ENCODE measurements at regions not wholly inside any gene's neighbourhood (a gene's known extent, or its start where the extent isn't known, plus 50 kb on each side); places are given as distances from the start of the nearest gene placed in this dataset.

DNA sequence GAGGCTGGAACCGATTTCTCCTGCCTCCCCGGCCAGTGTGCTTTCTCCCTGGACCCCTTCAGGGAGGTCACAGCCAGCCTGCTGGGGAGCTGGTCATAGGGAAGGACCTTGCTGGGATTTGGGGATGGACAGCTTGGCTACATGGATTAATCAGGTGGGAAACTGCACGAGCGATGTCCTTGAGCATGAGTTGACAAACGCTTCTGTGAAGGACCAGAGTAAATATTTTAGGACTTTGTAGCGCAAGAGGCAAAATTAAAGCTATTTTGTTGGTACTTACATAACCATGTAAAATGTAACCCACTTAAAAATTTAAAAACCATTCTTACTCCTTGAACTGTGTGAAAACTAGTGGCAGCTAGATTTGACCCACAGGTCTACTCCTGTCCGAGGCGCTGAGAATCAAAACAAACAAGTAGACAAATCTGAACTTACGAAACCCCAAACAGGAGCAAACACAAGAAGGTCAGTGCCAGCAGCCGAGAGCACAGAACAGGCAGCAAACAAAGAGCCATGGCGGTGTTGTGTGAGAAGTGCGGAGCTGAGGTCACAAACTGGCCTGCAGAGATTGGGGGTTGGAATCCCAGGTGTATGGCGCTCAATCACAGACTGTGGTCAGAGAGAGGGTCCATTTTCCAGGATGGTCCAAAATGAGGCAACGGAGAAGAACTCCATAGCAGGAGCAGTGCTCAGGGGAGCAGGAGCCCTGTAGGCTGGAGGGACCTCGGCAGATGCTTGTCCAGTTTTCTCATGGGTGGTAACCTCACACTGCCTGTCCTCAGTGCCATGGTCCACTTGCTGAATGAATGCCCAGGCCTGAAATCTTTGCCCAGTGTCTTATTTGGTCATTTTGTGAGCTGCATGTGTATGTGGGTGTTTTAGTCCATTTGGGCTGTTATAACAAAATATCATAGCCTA, 79.2 kb upstream of the CLMN start:
- Histone ChIP-seq H3K27me3 (ENCODE audit: insufficient read depth, low read length) (no peaks in the 10 kb centered on the region), H3K4me1 (ENCODE audit: control insufficient read depth, insufficient read depth, low read length, unreplicated experiment) (no peaks in the 10 kb centered on the region), H3K4me3 (ENCODE audit: low read depth, low read length) (no peak overlapping the region), H3K36me3 (ENCODE audit: insufficient read depth, low read length) (no peaks in the 10 kb centered on the region), H3K79me2 (ENCODE audit: control insufficient read depth, insufficient read depth, low read length, unreplicated experiment) (no peaks in the 10 kb centered on the region), H3K27ac (ENCODE audit: low read depth, low read length) (no peak overlapping the region), H2AFZ (ENCODE audit: low read length, unreplicated experiment) (no peak overlapping the region)

DNA sequence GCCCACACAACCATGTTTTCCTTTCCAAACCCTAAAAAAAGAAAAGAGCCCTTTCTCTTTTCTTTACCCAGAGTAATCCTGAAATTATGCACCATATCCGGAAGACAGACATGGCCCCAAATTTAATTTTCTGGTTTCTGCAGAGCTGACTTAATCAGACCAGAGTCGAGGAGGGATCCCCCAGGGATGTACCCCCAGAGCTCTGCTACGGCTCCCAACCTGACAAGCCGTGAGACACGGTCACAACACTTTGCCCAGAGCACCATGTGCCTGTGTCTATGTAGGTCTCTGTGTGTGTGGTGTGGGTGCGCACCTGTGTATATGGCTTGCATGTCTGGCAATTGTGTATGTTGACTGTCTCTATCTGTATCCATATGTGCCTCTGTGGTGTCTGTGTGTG, 77.6 kb upstream of the CLMN start:
- no peak overlapping the region for H3K4me3 ChIP-seq (ENCODE audit: low read depth, low read length)
- H2AFZ ChIP-seq (ENCODE audit: low read length, unreplicated experiment): no peak overlapping the region
- no peak overlapping the region for H3K27ac ChIP-seq (ENCODE audit: low read depth, low read length)
- no peaks in the 10 kb centered on the region for H3K36me3 ChIP-seq (ENCODE audit: insufficient read depth, low read length)
- no peaks in the 10 kb centered on the region for H3K79me2 ChIP-seq (ENCODE audit: control insufficient read depth, insufficient read depth, low read length, unreplicated experiment)
- no peaks in the 10 kb centered on the region for H3K27me3 ChIP-seq (ENCODE audit: insufficient read depth, low read length)
- no peaks in the 10 kb centered on the region for H3K4me1 ChIP-seq (ENCODE audit: control insufficient read depth, insufficient read depth, low read length, unreplicated experiment)

DNA sequence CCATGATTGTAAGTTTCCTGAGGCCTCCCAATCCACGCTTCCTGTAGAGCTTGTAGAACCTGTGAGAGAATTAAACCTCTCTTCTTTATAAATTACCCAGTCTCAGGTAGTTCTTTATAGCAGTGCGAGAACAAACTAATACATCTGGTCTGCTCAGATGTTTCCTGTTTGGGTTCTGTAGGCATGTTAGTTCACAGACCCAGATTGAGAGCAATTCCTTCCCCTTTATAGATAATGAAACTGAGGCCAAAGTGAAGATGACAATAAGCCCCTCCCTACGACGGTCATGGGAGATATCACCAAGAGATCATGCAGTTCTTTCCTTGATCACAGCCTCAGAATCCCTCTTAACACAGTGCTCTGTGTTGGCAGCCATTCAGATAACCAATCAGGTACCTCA, 76.5 kb upstream of the CLMN start:
- no peak overlapping the region for H2AFZ ChIP-seq (ENCODE audit: low read length, unreplicated experiment)
- no peaks in the 10 kb centered on the region for H3K36me3 ChIP-seq (ENCODE audit: insufficient read depth, low read length)
- no peak overlapping the region for H3K4me3 ChIP-seq (ENCODE audit: low read depth, low read length)
- no peak overlapping the region for H3K27ac ChIP-seq (ENCODE audit: low read depth, low read length)
- H3K27me3 ChIP-seq (ENCODE audit: insufficient read depth, low read length): no peaks in the 10 kb centered on the region
- no peaks in the 10 kb centered on the region for H3K79me2 ChIP-seq (ENCODE audit: control insufficient read depth, insufficient read depth, low read length, unreplicated experiment)
- H3K4me1 ChIP-seq (ENCODE audit: control insufficient read depth, insufficient read depth, low read length, unreplicated experiment): no peaks in the 10 kb centered on the region

DNA sequence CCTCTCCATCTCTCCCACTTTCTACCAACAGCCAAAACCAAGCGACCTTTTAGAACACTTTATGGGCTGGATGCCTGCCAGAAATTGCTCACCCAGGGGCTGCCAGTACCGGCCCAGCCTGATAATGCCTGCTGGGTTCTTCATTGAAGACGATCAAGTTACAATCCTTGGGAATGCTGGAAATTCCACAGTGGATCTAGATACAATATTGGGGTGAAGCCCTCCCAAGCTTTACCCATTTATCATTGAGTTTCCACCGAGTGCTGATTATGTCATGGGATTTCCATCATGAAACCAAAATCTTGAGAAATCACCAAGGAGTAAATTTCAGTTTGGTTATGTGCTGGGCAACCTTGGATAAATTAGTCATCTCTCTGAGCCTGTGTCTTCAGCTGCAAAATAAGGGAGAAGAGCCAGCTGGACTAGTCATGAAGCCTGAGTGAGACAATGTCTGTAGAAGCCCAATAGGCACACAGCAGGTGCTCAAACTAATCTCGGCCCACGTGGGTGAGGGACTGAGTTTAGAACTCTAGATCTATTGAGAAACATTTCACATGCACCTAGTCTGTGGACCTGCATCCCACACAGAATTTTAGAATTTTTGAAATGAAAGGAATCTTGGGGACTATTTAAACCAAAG, 75.5 kb upstream of the CLMN start:
- no peaks in the 10 kb centered on the region for H3K36me3 ChIP-seq (ENCODE audit: insufficient read depth, low read length)
- H3K27me3 ChIP-seq (ENCODE audit: insufficient read depth, low read length): no peaks in the 10 kb centered on the region
- peaks cover 1% of the 10 kb centered on the region for H3K4me1 ChIP-seq (ENCODE audit: control insufficient read depth, insufficient read depth, low read length, unreplicated experiment)
- H3K79me2 ChIP-seq (ENCODE audit: control insufficient read depth, insufficient read depth, low read length, unreplicated experiment): no peaks in the 10 kb centered on the region
- H3K27ac ChIP-seq (ENCODE audit: low read depth, low read length): peak overlapping the region; percentile 15; the same call in 1 of the 2 replicates
- no peak overlapping the region for H3K4me3 ChIP-seq (ENCODE audit: low read depth, low read length)
- no peak overlapping the region for H2AFZ ChIP-seq (ENCODE audit: low read length, unreplicated experiment)

DNA sequence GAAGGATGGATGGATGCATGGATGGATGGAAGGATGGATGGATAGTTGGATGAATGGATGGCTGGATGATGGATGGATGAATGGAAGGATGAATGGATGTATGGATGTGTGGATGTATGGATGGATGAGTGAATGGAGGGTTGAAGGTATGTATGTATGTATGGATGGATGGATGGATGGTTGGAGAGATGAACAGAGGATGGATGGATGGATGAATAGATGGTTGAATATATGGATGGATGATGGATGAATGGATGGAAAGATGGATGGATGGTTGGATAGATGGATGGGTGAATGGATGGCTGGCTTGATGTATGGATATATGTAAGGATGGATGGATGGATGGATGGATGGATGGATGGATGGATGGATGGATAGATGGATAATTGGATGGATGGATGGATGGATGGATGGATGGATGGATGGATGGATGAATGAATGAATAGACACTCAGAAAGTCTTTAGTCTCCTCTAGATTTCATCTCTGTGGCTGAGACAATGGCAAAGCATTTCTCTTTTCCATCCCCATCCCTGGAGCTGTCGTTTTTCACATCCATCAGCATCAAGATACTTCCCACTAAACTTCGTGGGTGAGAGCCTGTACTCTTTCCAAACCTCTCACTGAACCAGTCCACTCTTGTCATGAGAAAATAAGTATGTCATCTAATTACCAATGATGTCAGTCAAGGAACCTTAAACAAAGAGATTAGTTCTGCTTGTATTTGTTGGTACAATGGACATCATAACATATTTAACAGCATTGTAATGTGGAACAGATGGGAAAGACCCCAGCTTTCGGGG, 74.8 kb upstream of the CLMN start:
- Histone ChIP-seq H3K27me3 (ENCODE audit: insufficient read depth, low read length) (no peaks in the 10 kb centered on the region), H2AFZ (ENCODE audit: low read length, unreplicated experiment) (no peak overlapping the region), H3K79me2 (ENCODE audit: control insufficient read depth, insufficient read depth, low read length, unreplicated experiment) (no peaks in the 10 kb centered on the region), H3K4me3 (ENCODE audit: low read depth, low read length) (no peak overlapping the region), H3K36me3 (ENCODE audit: insufficient read depth, low read length) (no peaks in the 10 kb centered on the region), H3K27ac (ENCODE audit: low read depth, low read length) (peak overlapping the region; percentile 15; the same call in 1 of the 2 replicates), H3K4me1 (ENCODE audit: control insufficient read depth, insufficient read depth, low read length, unreplicated experiment) (peaks cover 8% of the 10 kb centered on the region)

DNA sequence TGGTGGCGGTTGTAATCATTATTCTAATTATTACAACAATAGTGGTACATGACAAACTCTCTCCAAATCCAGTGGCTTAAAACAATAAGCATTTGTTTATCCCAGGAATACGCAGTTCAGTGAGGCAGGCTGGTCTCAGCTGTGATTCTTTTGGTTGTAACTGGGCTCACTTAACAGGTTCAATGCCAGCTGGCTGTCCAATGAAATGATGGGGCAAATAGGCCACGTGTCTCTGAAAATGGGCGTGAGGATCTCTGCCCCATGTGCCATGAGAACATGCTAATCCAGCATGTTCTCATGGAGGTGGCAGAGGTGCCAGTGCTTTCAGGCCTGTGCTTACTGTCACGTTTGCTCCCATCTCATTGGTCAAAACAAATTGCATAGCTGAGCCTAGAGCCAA, 73.1 kb upstream of the CLMN start:
- Histone ChIP-seq H2AFZ (ENCODE audit: low read length, unreplicated experiment) (no peak overlapping the region), H3K27ac (ENCODE audit: low read depth, low read length) (no peak overlapping the region), H3K4me1 (ENCODE audit: control insufficient read depth, insufficient read depth, low read length, unreplicated experiment) (peaks cover 25% of the 10 kb centered on the region), H3K36me3 (ENCODE audit: insufficient read depth, low read length) (no peaks in the 10 kb centered on the region), H3K27me3 (ENCODE audit: insufficient read depth, low read length) (no peaks in the 10 kb centered on the region), H3K79me2 (ENCODE audit: control insufficient read depth, insufficient read depth, low read length, unreplicated experiment) (no peaks in the 10 kb centered on the region), H3K4me3 (ENCODE audit: low read depth, low read length) (no peak overlapping the region)

DNA sequence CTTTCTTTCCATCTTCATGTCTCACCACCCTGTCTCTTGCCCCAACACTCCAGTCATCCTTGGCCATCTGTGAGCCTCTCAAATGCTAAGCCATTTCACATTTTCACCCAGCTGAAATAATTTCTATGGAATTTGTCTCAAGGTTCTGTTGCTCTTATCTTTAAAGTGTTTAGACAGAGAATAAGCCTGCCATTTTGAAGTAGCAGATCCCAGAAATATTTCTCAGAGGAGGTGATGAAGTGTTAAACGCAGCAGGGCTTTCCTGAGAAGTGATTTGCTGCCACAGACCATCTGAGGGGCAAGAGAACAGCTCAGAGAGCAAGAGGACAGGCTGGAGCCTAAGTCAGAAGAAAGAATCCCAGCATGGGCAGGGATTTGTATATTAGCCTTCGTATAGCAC, 71.6 kb upstream of the CLMN start:
- Histone ChIP-seq H3K4me1 (ENCODE audit: control insufficient read depth, insufficient read depth, low read length, unreplicated experiment) (peaks cover 32% of the 10 kb centered on the region), H3K36me3 (ENCODE audit: insufficient read depth, low read length) (no peaks in the 10 kb centered on the region), H3K27me3 (ENCODE audit: insufficient read depth, low read length) (no peaks in the 10 kb centered on the region), H3K79me2 (ENCODE audit: control insufficient read depth, insufficient read depth, low read length, unreplicated experiment) (no peaks in the 10 kb centered on the region), H2AFZ (ENCODE audit: low read length, unreplicated experiment) (no peak overlapping the region), H3K4me3 (ENCODE audit: low read depth, low read length) (no peak overlapping the region), H3K27ac (ENCODE audit: low read depth, low read length) (no peak overlapping the region)

DNA sequence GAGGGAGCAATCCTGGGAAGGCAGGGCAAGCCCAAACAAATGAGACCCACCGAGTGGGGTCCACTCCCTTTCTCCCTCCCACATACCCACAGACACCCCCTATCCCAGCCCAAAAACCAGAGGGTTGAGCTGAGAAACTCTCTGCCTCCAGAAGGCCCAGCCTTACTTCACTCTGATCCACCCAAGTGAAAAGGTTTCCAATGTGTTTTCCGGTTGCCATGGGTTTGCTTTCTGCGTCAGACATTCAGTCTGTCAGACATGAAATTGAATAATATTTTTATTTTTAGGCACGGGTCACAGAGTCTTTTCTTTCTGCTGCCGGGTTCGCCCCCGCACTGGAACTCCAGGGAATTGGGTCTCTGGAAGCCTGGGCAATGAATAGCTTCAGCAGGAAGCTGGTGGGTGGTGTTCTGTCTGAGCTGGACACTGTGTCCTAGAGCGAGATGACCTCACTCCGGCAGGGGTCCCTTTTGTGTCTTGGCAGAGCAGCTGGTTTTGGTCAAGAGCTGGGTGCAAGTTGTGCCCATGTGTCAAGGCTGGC, 69.8 kb upstream of the CLMN start:
- Histone ChIP-seq H3K27me3 (ENCODE audit: insufficient read depth, low read length) (no peaks in the 10 kb centered on the region), H3K27ac (ENCODE audit: low read depth, low read length) (peak overlapping the region; percentile 97), H3K4me3 (ENCODE audit: low read depth, low read length) (no peak overlapping the region), H3K36me3 (ENCODE audit: insufficient read depth, low read length) (no peaks in the 10 kb centered on the region), H2AFZ (ENCODE audit: low read length, unreplicated experiment) (no peak overlapping the region), H3K79me2 (ENCODE audit: control insufficient read depth, insufficient read depth, low read length, unreplicated experiment) (no peaks in the 10 kb centered on the region), H3K4me1 (ENCODE audit: control insufficient read depth, insufficient read depth, low read length, unreplicated experiment) (peaks cover 32% of the 10 kb centered on the region)

DNA sequence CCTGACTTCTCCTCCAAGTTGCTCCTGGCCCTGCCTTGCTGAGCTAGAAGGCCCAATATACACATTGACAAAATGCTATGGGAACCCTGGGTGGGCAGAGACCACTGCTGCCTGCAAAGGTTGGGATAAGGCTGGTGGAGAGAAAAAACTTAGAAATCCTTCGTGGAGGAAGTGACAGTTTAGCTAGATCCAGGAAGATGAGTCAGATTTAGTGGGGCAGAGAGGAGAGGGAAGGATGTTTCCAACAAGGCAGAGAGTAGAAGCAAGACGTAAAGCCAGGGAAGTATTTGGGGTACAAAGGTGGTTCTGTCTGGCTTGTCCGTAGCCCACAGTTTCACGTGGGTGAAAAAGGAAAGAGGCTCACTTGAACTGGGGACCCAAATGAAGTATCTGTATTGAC, 69.0 kb upstream of the CLMN start:
- peak overlapping the region; percentile 70 for H2AFZ ChIP-seq (ENCODE audit: low read length, unreplicated experiment)
- H3K79me2 ChIP-seq (ENCODE audit: control insufficient read depth, insufficient read depth, low read length, unreplicated experiment): no peaks in the 10 kb centered on the region
- peak overlapping the region; percentile 27; the same call in 1 of the 2 replicates for H3K4me3 ChIP-seq (ENCODE audit: low read depth, low read length)
- no peaks in the 10 kb centered on the region for H3K36me3 ChIP-seq (ENCODE audit: insufficient read depth, low read length)
- peaks cover 32% of the 10 kb centered on the region for H3K4me1 ChIP-seq (ENCODE audit: control insufficient read depth, insufficient read depth, low read length, unreplicated experiment)
- H3K27ac ChIP-seq (ENCODE audit: low read depth, low read length): peak overlapping the region; percentile 97
- H3K27me3 ChIP-seq (ENCODE audit: insufficient read depth, low read length): no peaks in the 10 kb centered on the region

DNA sequence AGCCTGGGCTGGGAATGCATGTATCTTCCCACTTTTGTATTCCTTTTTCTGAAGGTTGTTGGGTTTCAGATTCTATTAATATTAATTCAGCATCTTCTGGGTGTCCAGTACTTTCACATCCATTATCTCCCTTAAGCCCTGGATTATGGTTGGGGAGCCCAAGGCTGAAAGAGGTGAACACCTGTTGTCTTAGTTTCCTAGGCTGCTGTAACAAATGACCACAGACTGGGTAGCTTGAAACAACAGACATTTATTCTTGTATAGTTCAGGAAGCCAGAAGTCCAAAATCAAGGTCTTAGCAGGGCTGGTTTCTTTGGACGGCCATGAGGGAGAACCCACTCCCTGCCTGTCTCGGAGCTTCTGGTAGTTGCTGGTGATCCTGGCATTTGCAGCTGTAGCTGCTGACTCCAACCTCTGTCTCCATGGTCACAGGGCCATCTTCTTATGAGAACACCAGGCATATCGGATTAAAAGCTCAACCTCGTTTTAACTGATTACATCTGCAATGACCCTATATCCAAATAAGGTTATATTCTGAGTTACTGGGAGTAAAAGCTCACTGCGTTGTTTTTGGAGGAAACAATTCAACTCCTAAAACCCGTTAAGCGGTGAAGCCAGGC, 68.2 kb upstream of the CLMN start:
- H3K4me1 ChIP-seq (ENCODE audit: control insufficient read depth, insufficient read depth, low read length, unreplicated experiment): peaks cover 32% of the 10 kb centered on the region
- no peak overlapping the region for H2AFZ ChIP-seq (ENCODE audit: low read length, unreplicated experiment)
- H3K27ac ChIP-seq (ENCODE audit: low read depth, low read length): peak overlapping the region; percentile 97
- H3K27me3 ChIP-seq (ENCODE audit: insufficient read depth, low read length): no peaks in the 10 kb centered on the region
- H3K36me3 ChIP-seq (ENCODE audit: insufficient read depth, low read length): no peaks in the 10 kb centered on the region
- H3K4me3 ChIP-seq (ENCODE audit: low read depth, low read length): no peak overlapping the region
- no peaks in the 10 kb centered on the region for H3K79me2 ChIP-seq (ENCODE audit: control insufficient read depth, insufficient read depth, low read length, unreplicated experiment)
